Hepatocyte (in vitro differentiated cells): ENCODE measurements at regions not wholly inside any gene's neighbourhood (a gene's known extent, or its start where the extent isn't known, plus 50 kb on each side); places are given as distances from the start of the nearest gene placed in this dataset.

Experiments
- DNase-seq: peaks from one replicate; pipeline ENCODE4 v3.0.0-alpha.2; 2016; ENCODE audit warnings: low spot score
- H2AFZ ChIP-seq: fragments of 200-600 bp; sonication (generic); 2 replicates; pipeline ENCODE4 v1.6.0; 2016; ENCODE audit warnings: antibody characterized with exemption, mild to moderate bottlenecking
- H3K27ac ChIP-seq: fragments of 200-600 bp; sonication (generic); 2 replicates; pipeline ENCODE4 v1.5.1; 2016; ENCODE audit warnings: mild to moderate bottlenecking
- H3K27me3 ChIP-seq: fragments of 200-600 bp; sonication (generic); 2 replicates; pipeline ENCODE4 v1.6.1; 2016
- H3K36me3 ChIP-seq: fragments of 200-600 bp; sonication (generic); replicated peaks from 2 replicates; pipeline ENCODE4 v1.5.1; 2016; ENCODE audit warnings: low read depth; ENCODE audit not compliant: insufficient read depth
- H3K4me1 ChIP-seq: fragments of 200-600 bp; sonication (generic); 2 replicates; pipeline ENCODE4 v1.5.1; 2016; ENCODE audit warnings: mild to moderate bottlenecking, moderate library complexity; ENCODE audit not compliant: insufficient read depth
- H3K4me2 ChIP-seq: fragments of 200-600 bp; sonication (generic); 2 replicates; pipeline ENCODE4 v1.6.0; 2016
- H3K4me3 ChIP-seq: fragments of 200-600 bp; sonication (generic); 2 replicates; pipeline ENCODE4 v1.5.1; 2016; ENCODE audit warnings: mild to moderate bottlenecking
- H3K79me2 ChIP-seq: fragments of 200-600 bp; sonication (generic); 2 replicates; pipeline ENCODE4 v1.6.0; 2017; ENCODE audit warnings: mild to moderate bottlenecking
- H3K9me2 ChIP-seq: fragments of 200-600 bp; sonication (generic); replicated peaks from 2 replicates; pipeline ENCODE4 v1.6.0; 2017; ENCODE audit warnings: mild to moderate bottlenecking; ENCODE audit not compliant: insufficient read depth
- H3K9me3 ChIP-seq: fragments of 200-600 bp; sonication (generic); 2 replicates; pipeline ENCODE4 v1.5.1; 2016; ENCODE audit warnings: low read depth, mild to moderate bottlenecking
- H4K20me1 ChIP-seq: fragments of 200-600 bp; sonication (generic); 2 replicates; pipeline ENCODE4 v1.6.0; 2016; ENCODE audit warnings: mild to moderate bottlenecking; ENCODE audit not compliant: insufficient read depth, poor library complexity, severe bottlenecking
- EZH2 ChIP-seq: fragments of 200-600 bp; sonication (generic); IDR thresholded peaks from 2 replicates; pipeline ENCODE4 v1.6.1; 2016; ENCODE audit warnings: antibody characterized with exemption, mild to moderate bottlenecking, borderline replicate concordance
- EZH2phosphoT487 ChIP-seq: fragments of 200-600 bp; sonication (generic); IDR thresholded peaks from one replicate; pipeline ENCODE4 v1.6.1; 2018; ENCODE audit warnings: antibody characterized with exemption, mild to moderate bottlenecking, low read depth, moderate library complexity; ENCODE audit not compliant: unreplicated experiment, severe bottlenecking
- WGBS: methylation state at CpG from one replicate; pipeline ENCODE4 v1.1.6; 2016; ENCODE audit warnings: low lambda C conversion rate; ENCODE audit errors: missing lambda C conversion rate; 5-methylcytosine and 5-hydroxymethylcytosine counted together
- TF ChIP-seq, protein P1 (sequence below): fragments of 200-600 bp; sonication (generic); IDR thresholded peaks from 2 replicates; pipeline ENCODE4 v1.5.1; 2016; ENCODE audit warnings: antibody characterized with exemption, mild to moderate bottlenecking; ENCODE audit not compliant: poor library complexity

GRCh38 chr7:85381212-85381611 lies 194.4 kb upstream of the SEMA3D start:
- TF ChIP-seq, protein P1, sequence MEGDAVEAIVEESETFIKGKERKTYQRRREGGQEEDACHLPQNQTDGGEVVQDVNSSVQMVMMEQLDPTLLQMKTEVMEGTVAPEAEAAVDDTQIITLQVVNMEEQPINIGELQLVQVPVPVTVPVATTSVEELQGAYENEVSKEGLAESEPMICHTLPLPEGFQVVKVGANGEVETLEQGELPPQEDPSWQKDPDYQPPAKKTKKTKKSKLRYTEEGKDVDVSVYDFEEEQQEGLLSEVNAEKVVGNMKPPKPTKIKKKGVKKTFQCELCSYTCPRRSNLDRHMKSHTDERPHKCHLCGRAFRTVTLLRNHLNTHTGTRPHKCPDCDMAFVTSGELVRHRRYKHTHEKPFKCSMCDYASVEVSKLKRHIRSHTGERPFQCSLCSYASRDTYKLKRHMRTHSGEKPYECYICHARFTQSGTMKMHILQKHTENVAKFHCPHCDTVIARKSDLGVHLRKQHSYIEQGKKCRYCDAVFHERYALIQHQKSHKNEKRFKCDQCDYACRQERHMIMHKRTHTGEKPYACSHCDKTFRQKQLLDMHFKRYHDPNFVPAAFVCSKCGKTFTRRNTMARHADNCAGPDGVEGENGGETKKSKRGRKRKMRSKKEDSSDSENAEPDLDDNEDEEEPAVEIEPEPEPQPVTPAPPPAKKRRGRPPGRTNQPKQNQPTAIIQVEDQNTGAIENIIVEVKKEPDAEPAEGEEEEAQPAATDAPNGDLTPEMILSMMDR: no peak
- TF ChIP-seq EZH2phosphoT487 (no peak), EZH2 (no peak)
- Histone ChIP-seq H3K27ac (no peak overlapping the region), H3K79me2 (no peaks in the 10 kb centered on the region), H3K36me3 (no peaks in the 10 kb centered on the region), H3K4me1 (no peaks in the 10 kb centered on the region), H3K9me2 (no peaks in the 10 kb centered on the region), H3K9me3 (no peaks in the 10 kb centered on the region), H2AFZ (no peak overlapping the region), H3K4me3 (no peak overlapping the region), H4K20me1 (no peaks in the 10 kb centered on the region), H3K27me3 (no peaks in the 10 kb centered on the region), H3K4me2 (no peak overlapping the region)
- 98% methylated on average over 16 of the region's 16 CpGs for WGBS
- no peak for DNase-seq

GRCh38 chr7:85376589-85376988 lies 189.7 kb upstream of the SEMA3D start:
- Histone ChIP-seq H3K4me1 (no peaks in the 10 kb centered on the region), H3K36me3 (no peaks in the 10 kb centered on the region), H3K27me3 (no peaks in the 10 kb centered on the region), H3K4me2 (no peak overlapping the region), H3K9me3 (no peaks in the 10 kb centered on the region), H3K4me3 (no peak overlapping the region), H2AFZ (no peak overlapping the region), H3K27ac (no peak overlapping the region), H4K20me1 (no peaks in the 10 kb centered on the region), H3K79me2 (no peaks in the 10 kb centered on the region), H3K9me2 (no peaks in the 10 kb centered on the region)
- no peak for TF ChIP-seq EZH2
- TF ChIP-seq, protein P1: no peak
- no peak for TF ChIP-seq EZH2phosphoT487
- 97% methylated on average over 2 of the region's 2 CpGs for WGBS
- no peak for DNase-seq

- 85% methylated on average over 1 of the region's 1 CpG for WGBS
- Histone ChIP-seq H3K4me2 (no peak overlapping the region), H3K27ac (no peak overlapping the region), H3K27me3 (no peaks in the 10 kb centered on the region), H2AFZ (no peak overlapping the region), H3K9me2 (no peaks in the 10 kb centered on the region), H3K9me3 (no peaks in the 10 kb centered on the region), H4K20me1 (no peaks in the 10 kb centered on the region), H3K4me1 (no peaks in the 10 kb centered on the region), H3K36me3 (no peaks in the 10 kb centered on the region), H3K4me3 (no peak overlapping the region), H3K79me2 (no peaks in the 10 kb centered on the region)
- no peak for DNase-seq
- no peak for TF ChIP-seq EZH2
- TF ChIP-seq EZH2phosphoT487: no peak
- TF ChIP-seq, protein P1: no peak
Observed at GRCh38 chr7:85356916-85357315, 170.1 kb upstream of the SEMA3D start.

GRCh38 chr7:85343484-85343883 lies 156.6 kb upstream of the SEMA3D start:
- no peak overlapping the region for H2AFZ ChIP-seq
- DNase-seq: no peak
- no peaks in the 10 kb centered on the region for H3K27me3 ChIP-seq
- H3K9me3 ChIP-seq: no peaks in the 10 kb centered on the region
- no peaks in the 10 kb centered on the region for H3K79me2 ChIP-seq
- no peaks in the 10 kb centered on the region for H4K20me1 ChIP-seq
- H3K4me2 ChIP-seq: no peak overlapping the region
- no peaks in the 10 kb centered on the region for H3K36me3 ChIP-seq
- no peaks in the 10 kb centered on the region for H3K9me2 ChIP-seq
- no peak for TF ChIP-seq EZH2
- TF ChIP-seq, protein P1: no peak
- no peak for TF ChIP-seq EZH2phosphoT487
- no peak overlapping the region for H3K4me3 ChIP-seq
- no peak overlapping the region for H3K27ac ChIP-seq
- H3K4me1 ChIP-seq: no peaks in the 10 kb centered on the region
